Skin of body (tissue), 1 donor: ENCODE measurements at regions not wholly inside any gene's neighbourhood (a gene's known extent, or its start where the extent isn't known, plus 50 kb on each side); places are given as distances from the start of the nearest gene placed in this dataset.

ENCODE experiments used
- DNase-seq: peaks from one replicate; lab custom pipeline; 2025; lab: John Stamatoyannopoulos, UW

GRCh38 chr10:4352414-4352961 is 473.5 kb upstream of the AKR1E2 start:
- peak; percentile 82 for DNase-seq

GRCh38 chr10:4351723-4352413 is 474.1 kb upstream of the AKR1E2 start:
- peak; percentile 80 for DNase-seq

- DNase-seq: no peak
Measured at GRCh38 chr10:4347397-4347796, 478.6 kb upstream of the AKR1E2 start.

- peak; percentile 54 for DNase-seq
Measured at GRCh38 chr10:4345877-4346646, 479.9 kb upstream of the AKR1E2 start.

GRCh38 chr10:4344492-4344994 is 481.5 kb upstream of the AKR1E2 start:
- DNase-seq: peak; percentile 96

GRCh38 chr10:4343873-4344272 is 482.1 kb upstream of the AKR1E2 start:
- DNase-seq: peak; percentile 48

- peak; percentile 12 for DNase-seq
Measured at GRCh38 chr10:4343091-4343490, 482.9 kb upstream of the AKR1E2 start.

- no peak for DNase-seq
Measured at GRCh38 chr10:4338768-4339167, 487.2 kb upstream of the AKR1E2 start.

- no peak for DNase-seq
Measured at GRCh38 chr10:4337563-4337962, 488.4 kb upstream of the AKR1E2 start.

GRCh38 chr10:4334871-4335270 is 491.1 kb upstream of the AKR1E2 start:
- no peak for DNase-seq

- DNase-seq: no peak
Measured at GRCh38 chr10:4334015-4334414, 492.0 kb upstream of the AKR1E2 start.

- DNase-seq: no peak
Measured at GRCh38 chr10:4333459-4333894, 492.5 kb upstream of the AKR1E2 start.

GRCh38 chr10:4332764-4333458 is 493.1 kb upstream of the AKR1E2 start:
- DNase-seq: no peak

- DNase-seq: no peak
Measured at GRCh38 chr10:4331150-4331549, 494.9 kb upstream of the AKR1E2 start.

GRCh38 chr10:4330636-4331035 is 495.4 kb upstream of the AKR1E2 start:
- DNase-seq: no peak

- no peak for DNase-seq
Measured at GRCh38 chr10:4329225-4329624, 496.8 kb upstream of the AKR1E2 start.

- DNase-seq: no peak
Measured at GRCh38 chr10:4326647-4327046, 499.4 kb upstream of the AKR1E2 start.

- no peak for DNase-seq
Measured at GRCh38 chr10:4319870-4320367, 506.1 kb upstream of the AKR1E2 start.

GRCh38 chr10:4316161-4316810 is 509.7 kb upstream of the AKR1E2 start:
- DNase-seq: peak; percentile 33

- DNase-seq: peak; percentile 93
Measured at GRCh38 chr10:4315551-4315950, 510.5 kb upstream of the AKR1E2 start.

GRCh38 chr10:4313051-4313450 is 513.0 kb upstream of the AKR1E2 start:
- DNase-seq: no peak
